SU-DHL-6 (cell line): ENCODE measurements at regions not wholly inside any gene's neighbourhood (a gene's known extent, or its start where the extent isn't known, plus 50 kb on each side); places are given as distances from the start of the nearest gene placed in this dataset.

ENCODE experiments used
- H2AFZ ChIP-seq: fragments of 200-600 bp; sonication (generic); 2 replicates; pipeline ENCODE4 v1.6.1; 2014; ENCODE audit warnings: low read depth, mild to moderate bottlenecking, moderate library complexity, mixed read lengths, antibody characterized with exemption, low read length; ENCODE audit not compliant: severe bottlenecking
- H3F3A ChIP-seq: fragments of 200-600 bp; shearing (Covaris generic); 2 replicates; pipeline ENCODE4 v1.6.0; 2016; ENCODE audit warnings: antibody characterized with exemption, mild to moderate bottlenecking; ENCODE audit not compliant: insufficient read depth
- H3K27ac ChIP-seq: fragments of 200-600 bp; sonication (generic); 2 replicates; pipeline ENCODE4 v1.5.1; 2016; ENCODE audit warnings: low read depth, mild to moderate bottlenecking, low read length, moderate library complexity, mixed read lengths
- H3K27me3 ChIP-seq: fragments of 200-600 bp; sonication (generic), shearing (Covaris generic); 2 replicates; pipeline ENCODE4 v1.6.0; 2014; ENCODE audit warnings: mild to moderate bottlenecking, low read length
- H3K36me3 ChIP-seq: fragments of 200-600 bp; sonication (generic); 2 replicates; pipeline ENCODE4 v1.6.1; 2014; ENCODE audit warnings: mild to moderate bottlenecking, low read length, mixed read lengths
- H3K4me2 ChIP-seq: fragments of 300-600, 200-600 bp; shearing (Covaris generic), sonication (generic); 2 replicates; pipeline ENCODE4 v1.6.0; 2014; ENCODE audit warnings: low read length, low read depth, mild to moderate bottlenecking; ENCODE audit not compliant: poor library complexity, severe bottlenecking
- H3K4me3 ChIP-seq: fragments of 200-600 bp; sonication (generic); 2 replicates; pipeline ENCODE4 v1.5.1; 2014; ENCODE audit warnings: antibody characterized with exemption, low read length, mild to moderate bottlenecking, mixed read lengths; ENCODE audit not compliant: insufficient read depth, poor library complexity, severe bottlenecking
- H3K79me2 ChIP-seq: fragments of 200-600 bp; sonication (generic); 2 replicates; pipeline ENCODE4 v1.6.1; 2014; ENCODE audit warnings: mild to moderate bottlenecking, low read length, moderate library complexity; ENCODE audit not compliant: insufficient read depth
- H3K9ac ChIP-seq: fragments of 200-600 bp; sonication (generic); 2 replicates; pipeline ENCODE4 v1.7.0; 2014; ENCODE audit warnings: mild to moderate bottlenecking, low read length
- H3K9me2 ChIP-seq: fragments of 200-600 bp; sonication (generic); replicated peaks from 2 replicates; pipeline ENCODE4 v1.6.1; 2014; ENCODE audit warnings: low read length; ENCODE audit not compliant: insufficient read depth
- H3K9me3 ChIP-seq: fragments of 200-600 bp; sonication (generic); 2 replicates; pipeline ENCODE4 v1.6.1; 2014; ENCODE audit warnings: low read length, mixed read lengths; ENCODE audit not compliant: insufficient read depth
- H4K20me1 ChIP-seq: fragments of 200-600 bp; sonication (generic); 2 replicates; pipeline ENCODE4 v1.6.1; 2014; ENCODE audit warnings: low read depth, mild to moderate bottlenecking, antibody characterized with exemption, low read length, moderate library complexity, mixed read lengths
- EZH2phosphoT487 ChIP-seq: fragments of 200-600 bp; sonication (generic), shearing (Covaris generic); conservative IDR thresholded peaks from 2 replicates; pipeline ENCODE4 v1.6.1; 2018; ENCODE audit warnings: mild to moderate bottlenecking, antibody characterized with exemption, low read length, moderate library complexity, mixed read lengths
- TF ChIP-seq, protein P1 (sequence below): fragments of 200-600 bp; sonication (generic); IDR thresholded peaks from one replicate; pipeline ENCODE4 v1.5.1; 2017; ENCODE audit warnings: antibody characterized with exemption, mild to moderate bottlenecking, low read length, moderate library complexity; ENCODE audit not compliant: insufficient read depth, poor library complexity, severe bottlenecking

DNA sequence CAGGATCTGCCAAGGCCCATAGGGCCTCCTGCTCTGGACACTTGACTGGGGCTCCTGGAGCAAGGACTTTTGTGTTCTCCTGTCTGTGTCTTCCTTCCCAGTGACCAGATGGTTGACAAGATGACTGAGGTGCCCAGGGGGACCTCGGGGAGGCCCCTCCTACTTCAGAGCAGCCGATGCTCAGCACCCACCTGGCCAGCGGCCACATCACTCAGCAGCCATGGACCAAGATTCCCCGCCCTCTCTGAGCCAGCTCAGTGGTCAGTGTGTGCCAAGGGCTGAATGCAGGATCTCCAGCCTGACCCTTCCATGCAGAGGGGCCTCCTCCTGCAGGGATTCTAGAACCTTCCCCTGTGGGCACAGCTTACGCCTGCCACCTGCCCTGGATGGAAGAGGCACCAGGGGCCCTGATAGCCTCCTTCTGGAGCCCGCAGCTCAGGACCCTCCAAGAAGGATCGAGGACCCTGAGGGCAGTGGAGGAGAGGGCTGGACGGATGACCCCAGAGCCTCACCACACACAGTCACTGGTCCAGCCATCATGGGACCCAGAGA, 87.4 kb upstream of the GPC1 start:
- Histone ChIP-seq H3K9me2 (no peaks in the 10 kb centered on the region), H3K36me3 (no peaks in the 10 kb centered on the region), H3K27ac (no peak overlapping the region), H2AFZ (no peak overlapping the region), H3K9ac (no peak overlapping the region), H3K27me3 (no peaks in the 10 kb centered on the region), H3K4me3 (no peak overlapping the region), H3F3A (no peaks in the 10 kb centered on the region), H4K20me1 (no peaks in the 10 kb centered on the region), H3K9me3 (no peaks in the 10 kb centered on the region), H3K4me2 (no peak overlapping the region), H3K79me2 (no peaks in the 10 kb centered on the region)
- TF ChIP-seq, protein P1, sequence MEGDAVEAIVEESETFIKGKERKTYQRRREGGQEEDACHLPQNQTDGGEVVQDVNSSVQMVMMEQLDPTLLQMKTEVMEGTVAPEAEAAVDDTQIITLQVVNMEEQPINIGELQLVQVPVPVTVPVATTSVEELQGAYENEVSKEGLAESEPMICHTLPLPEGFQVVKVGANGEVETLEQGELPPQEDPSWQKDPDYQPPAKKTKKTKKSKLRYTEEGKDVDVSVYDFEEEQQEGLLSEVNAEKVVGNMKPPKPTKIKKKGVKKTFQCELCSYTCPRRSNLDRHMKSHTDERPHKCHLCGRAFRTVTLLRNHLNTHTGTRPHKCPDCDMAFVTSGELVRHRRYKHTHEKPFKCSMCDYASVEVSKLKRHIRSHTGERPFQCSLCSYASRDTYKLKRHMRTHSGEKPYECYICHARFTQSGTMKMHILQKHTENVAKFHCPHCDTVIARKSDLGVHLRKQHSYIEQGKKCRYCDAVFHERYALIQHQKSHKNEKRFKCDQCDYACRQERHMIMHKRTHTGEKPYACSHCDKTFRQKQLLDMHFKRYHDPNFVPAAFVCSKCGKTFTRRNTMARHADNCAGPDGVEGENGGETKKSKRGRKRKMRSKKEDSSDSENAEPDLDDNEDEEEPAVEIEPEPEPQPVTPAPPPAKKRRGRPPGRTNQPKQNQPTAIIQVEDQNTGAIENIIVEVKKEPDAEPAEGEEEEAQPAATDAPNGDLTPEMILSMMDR = no peak
- TF ChIP-seq EZH2phosphoT487 = no peak

DNA sequence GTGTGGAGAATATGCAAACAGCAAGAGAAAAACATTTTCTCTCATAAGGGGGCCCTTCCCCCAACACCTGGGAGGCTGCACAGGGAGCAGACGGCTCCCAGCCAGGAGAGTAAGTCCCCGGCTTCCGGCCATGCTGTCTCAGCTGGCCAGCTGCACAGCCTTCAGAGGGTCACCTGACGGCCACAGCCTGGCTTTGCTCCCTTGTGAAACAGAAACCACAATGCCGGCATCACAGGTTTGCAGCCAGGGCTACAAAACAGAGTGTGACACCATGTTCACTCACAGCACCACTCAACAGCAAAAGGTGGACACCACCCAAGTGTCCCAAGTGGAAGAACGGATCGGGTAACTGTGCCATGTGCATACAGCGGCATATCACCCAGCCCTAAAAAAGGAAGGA, 86.9 kb upstream of the GPC1 start:
- H3K27ac ChIP-seq = no peak overlapping the region
- no peaks in the 10 kb centered on the region for H4K20me1 ChIP-seq
- no peaks in the 10 kb centered on the region for H3K27me3 ChIP-seq
- no peaks in the 10 kb centered on the region for H3K9me2 ChIP-seq
- H3F3A ChIP-seq = no peaks in the 10 kb centered on the region
- TF ChIP-seq, protein P1 = no peak
- no peak for TF ChIP-seq EZH2phosphoT487
- no peak overlapping the region for H2AFZ ChIP-seq
- no peaks in the 10 kb centered on the region for H3K79me2 ChIP-seq
- H3K4me2 ChIP-seq = no peak overlapping the region
- H3K9ac ChIP-seq = no peak overlapping the region
- H3K4me3 ChIP-seq = no peak overlapping the region
- no peaks in the 10 kb centered on the region for H3K36me3 ChIP-seq
- no peaks in the 10 kb centered on the region for H3K9me3 ChIP-seq

DNA sequence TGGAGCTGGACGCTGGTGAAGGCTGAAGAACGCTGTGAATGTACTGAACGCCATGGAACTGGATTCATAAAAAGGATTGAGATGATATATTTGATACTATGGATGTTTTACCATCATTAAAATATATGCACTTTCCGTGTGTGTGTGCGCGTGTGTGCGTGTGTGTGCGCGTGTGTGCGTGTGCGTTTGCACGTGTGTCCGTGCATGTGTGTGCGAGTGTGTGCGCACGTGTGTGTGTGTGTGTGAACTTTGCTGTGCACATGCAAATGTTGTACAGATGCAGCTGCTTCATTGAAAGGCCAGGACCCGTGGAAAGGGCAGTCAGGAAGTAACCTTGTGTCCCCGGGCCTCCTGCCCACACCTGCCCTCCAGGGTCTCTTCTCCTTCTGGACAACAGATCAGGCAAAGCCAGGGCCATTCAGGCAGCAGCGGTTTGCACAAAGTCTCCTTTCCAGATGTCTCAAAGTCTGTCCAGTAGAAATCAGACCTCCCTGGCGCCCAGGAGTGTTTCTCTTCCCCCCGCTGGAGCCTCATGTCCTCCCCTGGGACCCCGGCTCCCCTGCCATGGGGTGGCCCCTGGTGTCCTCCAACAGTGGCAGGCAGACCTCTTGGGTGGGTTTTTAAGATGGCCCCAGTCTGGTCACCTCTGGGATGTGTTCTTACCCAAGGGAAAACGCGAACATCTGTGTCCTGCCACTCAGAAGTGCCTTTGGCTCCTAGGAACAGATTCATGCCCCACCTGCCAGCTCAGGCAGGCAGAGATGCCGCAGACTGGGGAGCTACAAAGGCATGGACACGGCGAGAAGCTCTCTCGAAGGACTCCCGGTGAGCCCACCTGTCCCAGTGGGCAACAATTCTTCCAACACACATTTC, 86.1 kb upstream of the GPC1 start:
- Histone ChIP-seq H3K27ac (no peak overlapping the region), H3K79me2 (no peaks in the 10 kb centered on the region), H3K4me2 (no peak overlapping the region), H3K9ac (no peak overlapping the region), H3K9me3 (no peaks in the 10 kb centered on the region), H4K20me1 (no peaks in the 10 kb centered on the region), H3K9me2 (no peaks in the 10 kb centered on the region), H3F3A (no peaks in the 10 kb centered on the region), H3K4me3 (no peak overlapping the region), H3K36me3 (no peaks in the 10 kb centered on the region), H3K27me3 (no peaks in the 10 kb centered on the region), H2AFZ (no peak overlapping the region)
- TF ChIP-seq, protein P1 = no peak
- no peak for TF ChIP-seq EZH2phosphoT487
